ENCODE measurements at regions not wholly inside any gene's neighbourhood (a gene's known extent, or its start where the extent isn't known, plus 50 kb on each side); places are given as distances from the start of the nearest gene placed in this dataset.

DNA sequence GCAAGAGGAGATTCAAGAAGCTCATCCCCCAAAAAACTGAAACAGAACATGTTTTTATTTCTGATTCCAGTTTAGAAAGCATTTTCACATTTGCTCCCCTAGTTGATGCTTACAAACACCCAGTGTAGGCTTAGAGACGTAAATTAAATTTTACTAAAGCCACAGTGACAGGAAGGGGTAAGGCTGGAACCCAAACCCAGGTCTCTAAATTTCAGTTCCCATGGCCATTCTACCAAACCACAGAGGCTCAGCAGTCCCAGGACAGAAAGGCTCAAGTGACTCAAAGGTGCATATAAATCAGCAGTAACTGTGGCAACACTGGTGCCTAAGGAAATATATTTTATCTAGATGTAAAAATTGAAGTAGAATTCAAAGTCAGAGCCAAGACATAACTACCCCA is 128.7 kb downstream of the CEP120 start:
- TF ChIP-seq, protein P1, sequence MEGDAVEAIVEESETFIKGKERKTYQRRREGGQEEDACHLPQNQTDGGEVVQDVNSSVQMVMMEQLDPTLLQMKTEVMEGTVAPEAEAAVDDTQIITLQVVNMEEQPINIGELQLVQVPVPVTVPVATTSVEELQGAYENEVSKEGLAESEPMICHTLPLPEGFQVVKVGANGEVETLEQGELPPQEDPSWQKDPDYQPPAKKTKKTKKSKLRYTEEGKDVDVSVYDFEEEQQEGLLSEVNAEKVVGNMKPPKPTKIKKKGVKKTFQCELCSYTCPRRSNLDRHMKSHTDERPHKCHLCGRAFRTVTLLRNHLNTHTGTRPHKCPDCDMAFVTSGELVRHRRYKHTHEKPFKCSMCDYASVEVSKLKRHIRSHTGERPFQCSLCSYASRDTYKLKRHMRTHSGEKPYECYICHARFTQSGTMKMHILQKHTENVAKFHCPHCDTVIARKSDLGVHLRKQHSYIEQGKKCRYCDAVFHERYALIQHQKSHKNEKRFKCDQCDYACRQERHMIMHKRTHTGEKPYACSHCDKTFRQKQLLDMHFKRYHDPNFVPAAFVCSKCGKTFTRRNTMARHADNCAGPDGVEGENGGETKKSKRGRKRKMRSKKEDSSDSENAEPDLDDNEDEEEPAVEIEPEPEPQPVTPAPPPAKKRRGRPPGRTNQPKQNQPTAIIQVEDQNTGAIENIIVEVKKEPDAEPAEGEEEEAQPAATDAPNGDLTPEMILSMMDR (IDR thresholded peaks at IDR 0.05; ENCODE audit: insufficient read depth, low read length) = no peak
- DNase-seq (ENCODE audit: low read depth) = no peak
- H3K4me3 ChIP-seq (ENCODE audit: low read depth, low read length) = no peak overlapping the region

DNA sequence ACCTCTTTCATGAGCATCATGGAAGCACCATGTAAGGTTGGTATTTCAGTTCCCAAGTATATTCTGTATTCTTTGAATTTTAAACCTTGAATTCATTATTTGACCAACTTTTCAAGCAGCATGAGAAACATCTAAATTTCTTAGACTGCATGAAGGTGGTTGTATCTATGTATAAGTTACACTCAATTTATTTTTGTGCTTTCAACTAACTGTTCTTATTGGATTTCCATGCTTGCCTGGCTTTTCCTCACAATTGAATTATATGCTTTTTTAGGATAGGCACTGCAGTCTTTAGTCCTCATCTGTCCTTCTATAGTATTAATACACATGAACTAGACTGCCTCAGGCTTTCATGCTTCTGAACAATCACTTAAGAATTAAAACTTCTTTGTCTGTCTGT is 134.0 kb downstream of the CEP120 start:
- no peak overlapping the region for H3K4me3 ChIP-seq (ENCODE audit: low read depth, low read length)

DNA sequence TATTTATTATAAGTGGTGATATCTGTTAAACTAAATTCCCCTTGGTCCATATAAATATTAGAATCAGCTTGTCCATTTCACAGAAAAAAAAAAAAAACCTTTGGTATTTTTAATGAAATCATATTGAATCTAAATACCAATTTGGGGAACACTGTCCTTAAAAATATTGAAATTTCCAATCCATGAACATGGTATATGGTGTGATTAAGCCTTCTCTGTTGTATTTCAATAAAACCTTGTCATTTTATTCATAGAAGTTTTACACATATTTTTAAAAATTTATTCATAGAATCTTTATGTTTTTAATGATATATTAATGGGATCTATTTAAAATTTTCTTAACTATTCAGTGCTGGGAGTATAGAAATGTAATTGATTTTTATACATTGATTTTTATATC is 135.3 kb downstream of the CEP120 start:
- no peak for DNase-seq (ENCODE audit: low read depth)
- no peak overlapping the region for H3K4me3 ChIP-seq (ENCODE audit: low read depth, low read length)
- TF ChIP-seq, protein P1 (IDR thresholded peaks at IDR 0.05; ENCODE audit: insufficient read depth, low read length) = no peak

More for the DNA sequence above, 134.0 kb downstream of the CEP120 start:
- TF ChIP-seq, protein P1 (IDR thresholded peaks at IDR 0.05; ENCODE audit: insufficient read depth, low read length) = no peak
- no peak for DNase-seq (ENCODE audit: low read depth)

DNA sequence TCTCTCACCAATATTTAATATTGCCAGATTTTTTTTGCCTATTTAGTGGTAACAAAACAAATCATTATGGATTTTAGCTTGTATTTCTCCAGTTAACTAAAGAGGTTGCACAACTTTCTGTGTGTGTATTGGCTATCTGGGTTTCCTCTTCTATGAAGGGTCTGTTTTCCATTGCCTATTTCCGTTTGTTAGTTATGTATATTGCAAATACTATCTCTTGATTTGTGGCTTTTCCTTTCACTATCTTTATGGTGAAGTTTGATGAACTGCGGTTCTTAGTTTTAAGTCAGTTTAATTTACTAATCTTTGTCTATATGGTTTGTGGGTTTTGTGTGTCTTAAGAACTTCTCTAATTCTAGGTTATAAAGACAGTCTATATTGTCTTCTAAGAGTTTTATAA is 136.3 kb downstream of the CEP120 start:
- DNase-seq (ENCODE audit: low read depth) = no peak
- TF ChIP-seq, protein P1 (IDR thresholded peaks at IDR 0.05; ENCODE audit: insufficient read depth, low read length) = no peak
- no peak overlapping the region for H3K4me3 ChIP-seq (ENCODE audit: low read depth, low read length)

DNA sequence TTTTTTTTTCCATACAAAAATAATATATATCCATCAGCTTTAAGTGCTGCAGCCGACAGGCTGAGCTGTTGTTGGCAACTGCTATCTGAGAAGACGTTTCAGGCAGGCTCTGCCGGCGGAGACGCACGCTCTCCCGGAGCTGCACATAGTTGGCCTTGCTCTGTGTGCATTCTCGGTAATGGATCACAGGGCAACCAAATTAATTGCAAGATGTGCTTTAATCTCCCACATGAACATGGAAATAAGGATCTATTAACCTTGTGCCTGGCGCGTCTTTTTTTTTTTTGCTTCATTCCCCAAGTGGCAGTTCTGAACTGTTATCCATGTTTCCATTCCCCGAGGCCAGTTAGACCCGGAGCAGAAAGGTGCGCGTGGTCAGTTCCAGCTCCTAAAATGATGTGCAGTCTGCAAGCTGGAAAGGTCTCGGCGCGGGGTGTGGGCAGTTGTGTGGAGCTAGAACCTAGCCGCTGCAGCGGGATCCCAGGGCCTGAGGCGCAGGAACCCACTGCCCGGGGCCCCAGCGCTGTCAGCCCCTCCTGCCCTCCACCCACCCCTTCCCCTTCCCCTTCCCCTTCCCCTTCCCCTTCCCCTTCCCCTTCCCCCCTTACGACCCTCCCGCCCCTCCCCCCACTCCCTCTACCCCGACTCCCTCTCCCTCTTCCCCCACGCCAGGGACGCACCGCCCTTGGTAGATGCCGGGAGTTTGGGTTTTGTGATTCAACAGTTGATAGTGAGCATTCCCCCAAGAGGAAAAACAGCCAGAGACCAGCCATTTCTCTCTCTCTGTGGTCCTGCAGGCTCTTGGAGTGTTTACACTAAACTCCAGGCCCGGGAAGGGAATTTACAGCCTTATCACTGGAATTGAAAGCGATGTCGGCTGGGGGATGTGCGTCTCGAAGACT is 137.8 kb downstream of the CEP120 start:
- TF ChIP-seq, protein P1 (IDR thresholded peaks at IDR 0.05; ENCODE audit: insufficient read depth, low read length) = no peak
- peak overlapping the region; percentile 50 for H3K4me3 ChIP-seq (ENCODE audit: low read depth, low read length)
- peak; percentile 56 for DNase-seq (ENCODE audit: low read depth)

DNA sequence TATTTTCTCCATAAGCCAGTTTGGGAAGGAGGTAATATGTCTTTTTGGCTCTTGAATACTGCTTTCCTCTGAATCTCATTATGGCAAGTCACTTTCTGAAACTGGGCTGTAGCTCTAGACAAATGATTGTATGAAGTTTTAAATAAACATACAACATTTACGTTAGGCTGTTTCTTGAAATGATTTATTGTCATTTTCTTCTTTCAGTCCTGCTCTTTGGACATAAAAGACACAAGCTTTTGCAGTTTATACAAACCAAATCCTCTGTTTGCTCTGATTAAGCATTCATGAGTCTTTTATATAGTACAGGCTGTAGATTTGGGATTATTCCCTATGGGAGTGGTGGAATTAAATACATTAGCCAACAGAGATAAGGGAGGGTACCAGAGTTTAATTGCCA is 139.7 kb downstream of the CEP120 start:
- H3K4me3 ChIP-seq (ENCODE audit: low read depth, low read length) = no peak overlapping the region
- peak; percentile 23 for DNase-seq (ENCODE audit: low read depth)
- TF ChIP-seq, protein P1 (IDR thresholded peaks at IDR 0.05; ENCODE audit: insufficient read depth, low read length) = no peak

Measured in fibroblast of the aortic adventitia (primary cell).